ENCODE measurements at regions not wholly inside any gene's neighbourhood (a gene's known extent, or its start where the extent isn't known, plus 50 kb on each side); places are given as distances from the start of the nearest gene placed in this dataset. TPM values are rescaled to one million over a fixed set of nuclear protein-coding genes. Genes with fewer than 3 reads are reported as not detected.
"Not testable (repeated sequence)": the region's sequence is repeated elsewhere in the genome, so short reads cannot be mapped to it uniquely, and the experiment has no call there.

DNA sequence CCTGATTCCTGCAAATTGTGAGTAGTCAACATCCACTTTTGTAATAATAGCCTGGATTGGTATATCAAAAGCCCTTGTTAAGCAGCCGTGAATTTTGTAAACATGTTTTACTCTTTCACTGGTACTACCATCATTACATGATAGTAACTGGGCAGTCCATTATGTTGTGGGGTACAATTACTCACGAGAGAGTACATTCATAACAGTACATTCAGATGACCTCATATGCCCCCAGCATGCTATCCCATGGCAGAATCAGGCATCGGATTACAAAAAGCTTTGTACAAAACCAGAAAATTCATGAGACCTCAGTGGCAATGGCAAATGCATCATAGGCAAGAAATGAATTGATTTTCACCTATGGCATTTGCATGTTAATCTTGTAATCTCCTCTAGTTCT is 166.2 kb downstream of the EPM2A start:
- H3K9ac ChIP-seq (ENCODE audit: low read length): no peak overlapping the region
- no peak overlapping the region for H3K23ac ChIP-seq (ENCODE audit: low read length)
- H2BK120ac ChIP-seq (ENCODE audit: low read depth, low read length): no peak overlapping the region
- H3K56ac ChIP-seq (ENCODE audit: low read length): no peak overlapping the region
- no peak overlapping the region for H3K4me2 ChIP-seq (ENCODE audit: low read length)
- H4K8ac ChIP-seq (ENCODE audit: low read depth, low read length): no peak overlapping the region
- no peak overlapping the region for H2BK15ac ChIP-seq (replicated peaks; ENCODE audit: low read depth)
- no peaks in the 10 kb centered on the region for H3K36me3 ChIP-seq (ENCODE audit: control insufficient read depth, insufficient read depth, low read length)
- no peak overlapping the region for H3K4me3 ChIP-seq (ENCODE audit: low read length)
- H3K18ac ChIP-seq (ENCODE audit: low read length): no peak overlapping the region
- no peak overlapping the region for H2BK5ac ChIP-seq (ENCODE audit: low read length)
- H2AK5ac ChIP-seq (ENCODE audit: low read length): no peak overlapping the region
- H3K4me1 ChIP-seq (ENCODE audit: control insufficient read depth, low read depth, low read length): no peaks in the 10 kb centered on the region
- no peaks in the 10 kb centered on the region for H3K79me2 ChIP-seq (ENCODE audit: control insufficient read depth, insufficient read depth, low read length)
- no peaks in the 10 kb centered on the region for H3K27me3 ChIP-seq (ENCODE audit: insufficient read depth, low read length, poor library complexity)
- H4K5ac ChIP-seq (ENCODE audit: low read length): no peak overlapping the region
- no peak for DNase-seq
- no peaks in the 10 kb centered on the region for H3K79me1 ChIP-seq (ENCODE audit: low read length)
- no CpG with 5 or more reads among the region's 3 CpGs for WGBS (ENCODE audit: extremely low coverage, insufficient coverage, low lambda C conversion rate)
- no peak overlapping the region for H3K4ac ChIP-seq (ENCODE audit: low read depth, low read length)
- H3K27ac ChIP-seq (ENCODE audit: low read depth, low read length): no peak overlapping the region

DNA sequence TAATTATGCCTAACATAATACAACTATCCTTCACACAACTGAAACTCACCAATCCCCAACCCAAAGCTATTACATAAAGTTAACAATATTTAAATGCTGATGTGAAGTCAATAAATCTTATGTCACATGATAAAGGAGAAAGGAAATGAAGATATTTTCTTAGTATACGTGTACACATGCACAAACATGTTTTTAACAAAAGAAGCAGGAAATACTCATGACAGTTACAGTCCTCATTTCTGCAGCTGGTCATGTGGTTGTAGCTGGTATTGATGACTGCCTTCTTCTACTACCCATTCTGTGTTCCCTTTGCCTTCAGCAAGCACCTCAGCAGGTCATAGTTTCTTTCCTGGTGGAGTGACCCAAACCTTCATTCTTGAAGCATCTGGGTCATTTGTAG is 165.0 kb downstream of the EPM2A start:
- H3K56ac ChIP-seq (ENCODE audit: low read length); H2BK15ac ChIP-seq (replicated peaks; ENCODE audit: low read depth); H4K8ac ChIP-seq (ENCODE audit: low read depth, low read length); H4K5ac ChIP-seq (ENCODE audit: low read length); H3K4me2 ChIP-seq (ENCODE audit: low read length); H3K4ac ChIP-seq (ENCODE audit: low read depth, low read length); H3K9ac ChIP-seq (ENCODE audit: low read length); H3K23ac ChIP-seq (ENCODE audit: low read length); H3K4me3 ChIP-seq (ENCODE audit: low read length); H3K18ac ChIP-seq (ENCODE audit: low read length); H3K27ac ChIP-seq (ENCODE audit: low read depth, low read length); H2AK5ac ChIP-seq (ENCODE audit: low read length); DNase-seq; H3K79me1 ChIP-seq (ENCODE audit: low read length); H3K4me1 ChIP-seq (ENCODE audit: control insufficient read depth, low read depth, low read length); H3K36me3 ChIP-seq (ENCODE audit: control insufficient read depth, insufficient read depth, low read length); H2BK5ac ChIP-seq (ENCODE audit: low read length); H2BK120ac ChIP-seq (ENCODE audit: low read depth, low read length); H3K79me2 ChIP-seq (ENCODE audit: control insufficient read depth, insufficient read depth, low read length); H3K27me3 ChIP-seq (ENCODE audit: insufficient read depth, low read length, poor library complexity): not testable (repeated sequence)
- no CpG with 5 or more reads among the region's 1 CpG for WGBS (ENCODE audit: extremely low coverage, insufficient coverage, low lambda C conversion rate)

DNA sequence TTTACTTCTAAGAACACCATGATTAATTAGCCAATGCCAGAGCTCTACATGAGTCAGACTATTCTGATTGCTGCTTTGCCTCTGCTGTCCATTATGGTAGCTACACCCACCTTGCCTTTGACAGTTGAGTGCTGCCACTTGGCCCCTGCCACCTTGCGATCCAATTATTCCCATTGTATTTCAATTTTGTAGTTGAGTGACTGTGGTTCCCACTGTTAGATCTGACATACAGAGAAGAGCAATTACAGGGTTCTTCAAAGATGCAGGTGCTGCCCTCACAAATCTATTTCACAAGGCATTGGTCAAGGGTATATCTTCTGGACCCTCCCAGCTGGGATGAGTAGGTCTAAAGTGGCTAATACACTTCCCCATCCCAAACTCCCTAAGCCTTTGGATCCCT is 161.1 kb downstream of the EPM2A start:
- H2BK120ac ChIP-seq (ENCODE audit: low read depth, low read length); H3K27ac ChIP-seq (ENCODE audit: low read depth, low read length); H3K4me1 ChIP-seq (ENCODE audit: control insufficient read depth, low read depth, low read length); H3K4me3 ChIP-seq (ENCODE audit: low read length); H2AK5ac ChIP-seq (ENCODE audit: low read length); H3K36me3 ChIP-seq (ENCODE audit: control insufficient read depth, insufficient read depth, low read length); H3K23ac ChIP-seq (ENCODE audit: low read length); DNase-seq; H3K79me2 ChIP-seq (ENCODE audit: control insufficient read depth, insufficient read depth, low read length); H4K8ac ChIP-seq (ENCODE audit: low read depth, low read length); H3K9ac ChIP-seq (ENCODE audit: low read length); H3K79me1 ChIP-seq (ENCODE audit: low read length); H2BK15ac ChIP-seq (replicated peaks; ENCODE audit: low read depth); H3K4ac ChIP-seq (ENCODE audit: low read depth, low read length); H3K27me3 ChIP-seq (ENCODE audit: insufficient read depth, low read length, poor library complexity); H3K18ac ChIP-seq (ENCODE audit: low read length); H3K56ac ChIP-seq (ENCODE audit: low read length); H4K5ac ChIP-seq (ENCODE audit: low read length); H2BK5ac ChIP-seq (ENCODE audit: low read length); H3K4me2 ChIP-seq (ENCODE audit: low read length): not testable (repeated sequence)
- no CpG with 5 or more reads among the region's 1 CpG for WGBS (ENCODE audit: extremely low coverage, insufficient coverage, low lambda C conversion rate)

Small RNAs in the stretch of these regions (small RNA-seq; reads per million reads assigned to genes)
- gene RNU1-33P (ENCODE audit: insufficient read depth): not detected
